ENCODE measurements at regions not wholly inside any gene's neighbourhood (a gene's known extent, or its start where the extent isn't known, plus 50 kb on each side); places are given as distances from the start of the nearest gene placed in this dataset.

DNA sequence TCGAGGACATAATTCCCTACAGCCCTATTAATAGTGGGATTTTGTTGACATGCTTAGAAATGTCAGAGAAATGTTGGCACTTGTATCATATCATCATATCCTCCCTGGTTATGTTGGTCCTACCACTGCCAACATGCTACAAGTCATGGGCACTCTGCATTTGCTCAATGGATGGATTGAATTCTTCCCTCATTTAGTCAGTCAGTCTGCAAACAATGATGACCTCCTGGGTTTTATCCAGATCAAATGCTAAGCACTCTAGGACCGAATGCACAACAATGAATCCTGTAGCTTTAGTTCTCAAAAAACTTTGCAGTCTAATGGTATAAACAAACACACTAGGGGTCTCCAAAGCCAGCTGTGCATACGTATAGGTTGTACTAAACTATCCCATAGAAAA is 357.2 kb upstream of the DPYD start:
- DNase-seq (ENCODE audit: low spot score), result no peak
- Histone ChIP-seq H3K4me1 (ENCODE audit: insufficient read depth, low read length, poor library complexity, severe bottlenecking) (no peaks in the 10 kb centered on the region), H3K36me3 (ENCODE audit: insufficient read depth, low read length, poor library complexity, severe bottlenecking) (no peaks in the 10 kb centered on the region), H3K27me3 (replicated peaks; ENCODE audit: insufficient read depth, low read depth, low read length, poor library complexity) (no peaks in the 10 kb centered on the region), H3K4me3 (ENCODE audit: low read depth, low read length, poor library complexity, severe bottlenecking) (no peak overlapping the region), H3K27ac (ENCODE audit: low read depth, low read length, poor library complexity, severe bottlenecking) (no peak overlapping the region), H3K9me3 (ENCODE audit: low read depth, low read length, poor library complexity, severe bottlenecking) (no peaks in the 10 kb centered on the region)
- intact Hi-C loops (cut with micrococcal nuclease; ENCODE audit: unreplicated experiment), result no loop called here
- ChIA-PET POLR2A (ENCODE audit: low non-redundant PET) (no interaction called here), CTCF (no interaction called here)
- TF ChIP-seq CTCF (conservative IDR thresholded peaks at IDR 0.05; ENCODE audit: low read depth, low read length) (no peak), EZH2 (IDR thresholded peaks at IDR 0.05; ENCODE audit: borderline replicate concordance, low read depth, low read length, poor library complexity, severe bottlenecking) (no peak)
- BruUV-seq (replicated peaks), result no TSS peak

DNA sequence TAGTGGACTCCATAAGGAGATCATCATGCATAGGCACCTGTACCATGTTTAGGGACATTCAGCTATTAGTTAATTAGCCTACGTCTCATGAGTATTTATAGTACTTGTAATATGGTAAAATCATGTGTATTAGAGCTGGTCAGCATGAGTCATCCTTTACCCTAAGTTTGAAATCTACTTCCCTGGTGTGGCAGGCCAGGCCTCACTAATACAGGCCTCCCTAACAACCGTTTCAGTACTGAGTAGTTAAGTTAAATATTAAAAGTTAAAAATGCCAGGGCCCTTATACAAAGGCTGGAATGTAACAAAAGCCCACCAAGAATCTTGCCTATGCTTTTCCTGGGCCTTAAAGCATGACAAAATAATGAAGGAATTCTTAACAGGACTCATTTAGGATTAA is 356.3 kb upstream of the DPYD start:
- no peak for DNase-seq (ENCODE audit: low spot score)
- H3K27ac ChIP-seq (ENCODE audit: low read depth, low read length, poor library complexity, severe bottlenecking), result no peak overlapping the region
- CTCF ChIA-PET, result no interaction called here

DNA sequence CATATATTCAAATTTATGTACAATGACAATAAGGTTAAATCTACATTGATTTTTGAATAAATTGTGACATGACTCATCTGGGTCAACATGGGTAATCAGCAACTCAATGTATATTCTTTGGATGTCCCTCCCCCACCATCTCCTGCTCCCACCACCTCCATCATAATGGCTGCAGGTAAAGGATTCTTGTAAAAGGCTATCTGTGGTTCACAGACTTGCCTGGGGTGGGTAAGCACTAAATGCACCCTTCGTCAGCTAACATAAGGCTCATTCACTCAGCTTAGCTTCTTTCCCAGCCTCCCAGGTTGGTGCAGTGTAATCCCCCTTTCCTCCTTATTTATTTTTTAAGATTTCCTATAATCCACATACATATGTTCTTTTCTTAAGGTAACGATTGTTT is 355.7 kb upstream of the DPYD start:
- Histone ChIP-seq H3K4me1 (ENCODE audit: insufficient read depth, low read length, poor library complexity, severe bottlenecking) (no peaks in the 10 kb centered on the region), H3K27me3 (replicated peaks; ENCODE audit: insufficient read depth, low read depth, low read length, poor library complexity) (no peaks in the 10 kb centered on the region), H3K36me3 (ENCODE audit: insufficient read depth, low read length, poor library complexity, severe bottlenecking) (no peaks in the 10 kb centered on the region), H3K4me3 (ENCODE audit: low read depth, low read length, poor library complexity, severe bottlenecking) (no peak overlapping the region), H3K9me3 (ENCODE audit: low read depth, low read length, poor library complexity, severe bottlenecking) (no peaks in the 10 kb centered on the region), H3K27ac (ENCODE audit: low read depth, low read length, poor library complexity, severe bottlenecking) (no peak overlapping the region)
- ChIA-PET POLR2A (ENCODE audit: low non-redundant PET) (interaction anchor here (0.7 kb wide), 1 partner anchor 32 kb away, joined by 3 read pairs; no protein-coding TSS in a partner anchor), CTCF (no interaction called here)
- intact Hi-C loops (cut with micrococcal nuclease; ENCODE audit: unreplicated experiment), result no loop called here
- no TSS peak for BruUV-seq (replicated peaks)
- no peak for DNase-seq (ENCODE audit: low spot score)
- TF ChIP-seq CTCF (conservative IDR thresholded peaks at IDR 0.05; ENCODE audit: low read depth, low read length), result no peak
- TF ChIP-seq EZH2 (IDR thresholded peaks at IDR 0.05; ENCODE audit: borderline replicate concordance, low read depth, low read length, poor library complexity, severe bottlenecking), result no peak

More for the DNA sequence above, 356.3 kb upstream of the DPYD start:
- no peak for TF ChIP-seq CTCF (conservative IDR thresholded peaks at IDR 0.05; ENCODE audit: low read depth, low read length)
- TF ChIP-seq EZH2 (IDR thresholded peaks at IDR 0.05; ENCODE audit: borderline replicate concordance, low read depth, low read length, poor library complexity, severe bottlenecking), result no peak
- Histone ChIP-seq H3K36me3 (ENCODE audit: insufficient read depth, low read length, poor library complexity, severe bottlenecking) (no peaks in the 10 kb centered on the region), H3K4me1 (ENCODE audit: insufficient read depth, low read length, poor library complexity, severe bottlenecking) (no peaks in the 10 kb centered on the region), H3K9me3 (ENCODE audit: low read depth, low read length, poor library complexity, severe bottlenecking) (no peaks in the 10 kb centered on the region), H3K27me3 (replicated peaks; ENCODE audit: insufficient read depth, low read depth, low read length, poor library complexity) (no peaks in the 10 kb centered on the region), H3K4me3 (ENCODE audit: low read depth, low read length, poor library complexity, severe bottlenecking) (no peak overlapping the region)
- BruUV-seq (replicated peaks), result no TSS peak
- intact Hi-C loops (cut with micrococcal nuclease; ENCODE audit: unreplicated experiment), result no loop called here
- POLR2A ChIA-PET (ENCODE audit: low non-redundant PET), result no interaction called here

Measured in A673 (cell line).